Muscle of back (tissue), 3 donors: ENCODE measurements at regions not wholly inside any gene's neighbourhood (a gene's known extent, or its start where the extent isn't known, plus 50 kb on each side); places are given as distances from the start of the nearest gene placed in this dataset.
"Not testable (repeated sequence)": the region's sequence is repeated elsewhere in the genome, so short reads cannot be mapped to it uniquely, and the experiment has no call there.

ENCODE experiments used
- DNase-seq, 3 donors: peaks; one replicate each; pipeline versions ENCODE4 v3.0.0 to v3.0.0-alpha.2; 2013

DNA sequence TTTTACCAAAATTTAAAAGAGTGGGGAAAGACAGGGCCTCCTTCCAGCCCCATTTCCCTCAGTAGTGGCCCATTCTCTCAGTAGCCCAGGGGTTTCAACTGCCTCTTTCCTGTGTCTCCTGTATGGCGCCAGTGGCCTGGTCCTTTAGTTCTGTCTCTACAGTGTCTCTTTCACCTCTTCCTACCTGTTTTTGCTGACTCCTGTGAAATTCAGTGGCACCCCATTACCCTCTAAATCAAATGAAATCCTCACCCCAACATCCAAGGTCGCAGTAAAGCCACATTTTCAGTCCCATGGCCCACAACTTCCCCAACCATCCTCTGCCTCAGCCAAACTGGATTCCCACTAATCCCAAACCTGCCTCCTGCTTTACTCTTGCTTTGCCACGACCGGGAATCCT lies 200.7 kb downstream of the IPMK start:
- no peak for DNase-seq

DNA sequence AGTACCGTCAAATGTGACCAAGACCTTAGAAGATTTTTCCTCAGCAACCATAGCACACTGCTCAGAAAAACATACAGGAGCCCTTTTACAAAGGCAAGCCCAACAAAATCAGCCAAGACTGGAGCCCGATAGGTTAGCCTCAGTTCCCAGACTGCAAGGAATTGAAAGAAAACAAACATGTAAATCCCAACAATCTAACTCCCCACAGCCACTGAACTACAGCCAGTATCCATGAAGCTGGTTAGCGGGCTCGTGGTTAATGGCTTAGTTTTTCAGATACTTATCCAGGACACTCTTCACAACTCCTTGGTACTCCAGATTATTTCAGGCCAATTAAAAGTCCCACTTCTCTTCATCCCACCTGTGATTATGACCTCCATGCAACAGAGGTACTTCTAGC lies 201.6 kb downstream of the IPMK start:
- no peak for DNase-seq

DNA sequence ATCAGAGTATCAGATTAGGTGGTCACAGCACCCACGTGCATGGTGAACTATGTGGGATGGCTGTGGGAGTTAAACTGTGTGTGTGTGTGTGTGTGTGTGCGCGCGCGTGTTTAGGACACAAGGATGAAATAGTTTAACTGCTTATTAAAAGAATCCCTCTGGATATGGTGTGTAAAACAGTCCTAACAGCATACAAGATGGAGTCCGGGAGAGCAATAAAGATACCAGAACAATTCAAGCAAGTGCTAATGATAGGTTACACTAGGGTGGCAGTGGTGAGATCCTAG lies 202.2 kb downstream of the IPMK start:
- DNase-seq = no peak

DNA sequence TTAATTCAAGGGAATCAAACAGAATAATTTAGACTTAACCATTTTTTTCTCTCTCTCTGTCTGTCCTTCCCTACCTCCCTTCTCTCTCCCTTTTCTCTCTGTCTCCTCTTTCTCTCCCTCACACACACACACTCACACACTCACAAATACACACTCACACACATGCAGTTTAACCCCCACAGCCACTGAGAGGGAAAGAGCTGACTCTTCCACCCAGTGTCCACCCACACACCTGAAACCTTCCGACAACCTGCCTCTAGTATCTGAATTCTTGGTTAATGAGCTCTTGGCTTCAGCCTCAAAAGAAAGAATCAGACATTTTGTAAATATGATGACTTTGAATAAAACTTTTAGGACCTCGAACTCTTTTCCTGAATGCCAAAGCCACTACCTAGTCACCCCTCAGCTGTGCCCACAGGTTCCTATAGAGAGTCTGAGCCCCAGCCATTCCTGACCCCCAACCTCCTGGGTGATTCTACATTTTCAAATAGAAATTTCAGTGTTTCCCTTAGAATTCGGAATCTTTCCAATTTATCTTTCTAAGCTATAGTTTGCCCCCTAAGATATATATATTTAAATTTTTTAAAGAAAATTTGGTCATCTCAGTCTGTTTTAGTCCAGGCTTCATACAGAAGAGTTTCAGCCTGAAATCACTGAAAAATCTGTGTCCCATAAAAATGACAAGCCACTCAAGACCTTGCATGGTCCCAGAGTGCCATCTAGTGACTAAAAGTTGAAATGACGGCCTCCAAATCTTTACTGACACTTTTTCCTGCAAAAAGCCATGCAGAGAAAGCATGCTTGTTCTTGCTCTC lies 202.8 kb downstream of the IPMK start:
- peak; percentile 28 to 71 (median 31) for DNase-seq

DNA sequence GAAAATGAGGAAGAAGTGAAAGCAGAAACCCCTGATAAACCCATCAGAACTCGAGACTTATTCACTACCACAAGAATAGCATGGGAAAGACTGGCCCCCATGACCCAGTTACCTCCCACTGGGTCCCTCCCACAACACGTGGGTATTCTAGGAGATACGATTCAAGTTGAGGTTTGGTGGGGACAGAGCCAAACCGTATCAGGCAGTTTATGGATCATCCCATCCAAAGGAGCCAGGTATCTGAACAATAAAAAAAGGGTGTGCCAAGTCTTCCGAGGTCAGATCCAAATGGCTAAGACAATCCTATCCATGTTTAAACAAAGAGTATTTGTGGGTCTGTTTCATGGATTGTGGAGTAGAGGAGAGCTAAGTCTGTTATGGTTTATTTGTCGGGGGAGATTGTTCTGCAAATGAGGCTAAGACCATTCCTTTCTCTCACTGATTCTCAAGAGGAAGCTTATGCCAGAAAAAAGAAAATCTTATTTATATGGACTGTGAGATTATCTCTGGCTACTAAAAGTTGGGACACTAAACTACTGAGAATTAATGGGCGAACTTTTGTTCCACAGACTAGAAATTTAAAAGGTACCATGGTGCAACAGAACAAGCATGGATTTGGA lies 203.7 kb downstream of the IPMK start:
- DNase-seq = no peak

DNA sequence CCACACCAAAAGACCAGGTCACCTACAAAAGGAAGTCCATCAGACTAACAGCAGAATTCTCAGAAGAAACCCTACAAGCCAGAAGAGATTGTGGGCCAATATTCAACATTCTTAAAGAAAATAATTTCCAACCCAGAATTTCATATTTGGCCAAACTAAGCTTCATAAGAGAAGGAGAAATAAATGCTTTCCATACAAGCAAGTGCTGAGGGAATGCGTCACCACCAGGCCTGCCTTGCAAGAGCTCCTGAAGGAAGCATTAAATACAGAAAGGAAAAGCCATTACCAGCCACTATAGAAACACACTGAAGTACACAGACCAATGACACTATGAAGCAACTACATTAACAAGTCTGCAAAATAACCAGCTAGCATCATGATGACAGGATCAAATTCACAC lies 209.0 kb downstream of the IPMK start:
- not testable (repeated sequence) for DNase-seq

DNA sequence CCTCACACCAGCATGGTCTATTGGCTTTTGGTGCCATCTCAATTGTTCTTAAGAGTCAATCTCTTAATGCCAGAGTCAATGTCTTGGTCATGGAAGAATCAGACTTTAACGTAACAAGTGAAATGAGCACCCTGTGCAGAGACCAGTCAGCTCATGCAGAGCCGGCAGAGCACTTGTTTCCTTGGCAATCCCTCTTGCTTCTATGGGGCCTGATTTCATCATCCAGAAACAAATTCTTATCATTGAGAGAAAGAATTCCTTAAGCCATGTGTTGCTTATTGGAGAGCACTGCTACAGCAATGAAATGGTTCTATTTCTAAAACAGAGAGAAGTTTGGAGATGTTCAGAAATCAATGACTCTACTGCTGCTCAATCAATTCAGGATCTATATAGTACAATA lies 212.8 kb downstream of the IPMK start:
- DNase-seq = no peak

DNA sequence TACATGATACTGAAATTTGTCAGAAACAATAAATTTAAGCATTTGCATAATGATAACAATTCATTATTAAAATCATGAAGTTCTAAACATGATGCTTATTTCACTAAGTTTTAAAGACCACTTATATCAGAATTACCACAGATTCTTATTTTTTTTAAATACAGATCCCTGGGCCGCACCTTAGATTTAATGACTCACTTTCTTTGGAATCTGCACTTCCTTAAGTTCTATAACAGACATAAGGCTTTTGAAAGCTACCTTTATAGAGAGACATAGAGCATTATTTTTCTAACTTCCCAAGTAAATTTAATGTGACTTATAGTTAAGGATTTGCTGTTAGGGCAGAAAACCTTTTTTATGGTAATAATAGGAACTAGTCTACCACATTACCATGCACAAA lies 214.9 kb downstream of the IPMK start:
- no peak for DNase-seq

DNA sequence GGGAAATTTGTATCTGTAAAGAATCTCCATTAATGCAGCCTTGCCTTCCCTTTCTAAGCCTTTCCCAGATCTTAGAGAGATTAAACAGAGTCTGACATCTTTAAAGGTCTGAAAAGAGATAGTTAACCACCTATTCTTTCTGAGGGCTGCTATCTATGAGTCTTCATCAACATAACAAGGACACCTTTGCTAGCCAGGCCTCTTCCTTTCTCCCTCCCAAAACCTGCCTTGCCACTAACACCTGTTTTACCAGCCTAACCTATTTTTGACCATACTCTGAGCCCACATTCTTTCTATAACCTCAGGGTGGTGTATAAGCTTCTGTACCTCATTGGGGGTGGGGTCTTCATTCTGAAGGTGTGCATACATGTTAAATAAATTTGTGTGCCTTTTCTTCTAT lies 217.1 kb downstream of the IPMK start:
- DNase-seq = no peak

DNA sequence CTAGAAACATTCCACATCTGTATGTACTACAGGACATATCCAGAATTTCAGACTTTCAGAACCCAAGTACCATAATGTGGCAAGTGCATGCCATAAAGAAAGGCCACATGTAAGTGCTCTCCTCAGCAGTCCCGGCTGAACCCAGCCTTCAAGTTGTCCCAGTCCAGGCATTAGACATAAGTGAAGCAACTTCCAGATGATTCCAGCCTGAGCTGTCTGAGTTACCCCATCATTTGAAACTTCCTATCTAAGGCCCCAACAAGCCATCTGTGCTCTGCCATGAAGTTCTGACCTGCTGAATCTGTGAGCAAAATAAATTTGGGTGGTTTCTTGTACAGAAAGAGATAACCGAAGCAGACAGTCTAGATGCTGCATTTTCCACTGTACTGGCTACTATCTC lies 218.8 kb downstream of the IPMK start:
- no peak for DNase-seq

DNA sequence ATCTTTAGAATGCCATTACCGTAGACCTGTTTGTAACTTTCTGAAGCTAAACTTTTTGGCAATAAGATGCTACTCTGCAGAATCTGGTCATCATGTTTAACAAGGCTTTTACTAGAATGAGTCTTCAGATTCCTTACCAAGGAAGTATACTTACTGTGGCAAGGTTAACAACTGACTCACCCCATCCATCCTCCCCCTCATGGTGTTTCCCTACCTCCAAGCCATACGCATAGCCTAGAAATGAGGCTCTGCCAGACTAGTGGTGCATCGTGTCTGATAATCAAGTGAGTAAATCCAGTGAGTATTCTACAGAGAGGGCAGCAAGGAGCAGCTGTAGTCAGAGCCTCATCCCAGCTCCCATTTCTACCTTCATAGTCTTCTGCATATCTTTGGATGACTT lies 223.6 kb downstream of the IPMK start:
- peak in 1 of 3 donors; percentile 63 for DNase-seq

DNA sequence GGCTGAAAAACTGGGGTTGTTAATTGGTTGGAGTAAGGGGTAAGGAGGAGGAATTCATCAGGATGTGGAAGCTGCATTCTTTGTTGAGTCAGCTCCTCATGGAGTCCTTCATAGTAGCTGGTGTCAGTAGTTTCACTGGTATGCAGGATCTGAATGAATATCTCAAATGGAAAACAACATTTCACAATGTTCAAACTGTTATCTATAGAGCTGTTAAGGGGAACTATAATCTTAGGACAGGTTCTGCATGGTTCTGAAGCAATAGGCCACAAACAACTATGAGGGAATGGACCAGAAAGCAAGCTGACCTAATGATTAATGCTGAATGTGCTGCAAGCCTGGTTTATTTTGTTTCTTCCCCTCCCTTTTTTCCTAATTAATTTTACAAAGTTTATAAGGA lies 225.8 kb downstream of the IPMK start:
- no peak for DNase-seq

DNA sequence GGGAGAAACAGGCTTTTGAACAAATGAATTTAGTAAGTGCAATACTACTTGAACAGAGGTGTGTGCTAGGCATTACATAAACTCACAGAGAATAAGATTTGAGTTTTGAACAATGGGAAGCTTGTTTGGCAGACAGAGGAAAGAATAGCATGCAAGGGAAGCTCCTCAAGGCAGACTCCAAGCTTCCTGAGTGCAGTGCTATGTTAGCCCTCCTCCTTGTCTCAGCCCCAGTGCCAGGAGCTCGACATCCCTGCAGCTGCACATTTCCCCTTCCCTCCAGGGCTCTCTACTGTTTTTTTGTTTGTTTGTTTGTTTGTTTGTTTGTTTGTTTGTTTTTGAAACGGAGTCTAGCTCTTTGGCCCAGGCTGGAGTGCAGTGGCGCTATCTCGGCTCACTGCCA lies 237.5 kb downstream of the IPMK start:
- DNase-seq = no peak

DNA sequence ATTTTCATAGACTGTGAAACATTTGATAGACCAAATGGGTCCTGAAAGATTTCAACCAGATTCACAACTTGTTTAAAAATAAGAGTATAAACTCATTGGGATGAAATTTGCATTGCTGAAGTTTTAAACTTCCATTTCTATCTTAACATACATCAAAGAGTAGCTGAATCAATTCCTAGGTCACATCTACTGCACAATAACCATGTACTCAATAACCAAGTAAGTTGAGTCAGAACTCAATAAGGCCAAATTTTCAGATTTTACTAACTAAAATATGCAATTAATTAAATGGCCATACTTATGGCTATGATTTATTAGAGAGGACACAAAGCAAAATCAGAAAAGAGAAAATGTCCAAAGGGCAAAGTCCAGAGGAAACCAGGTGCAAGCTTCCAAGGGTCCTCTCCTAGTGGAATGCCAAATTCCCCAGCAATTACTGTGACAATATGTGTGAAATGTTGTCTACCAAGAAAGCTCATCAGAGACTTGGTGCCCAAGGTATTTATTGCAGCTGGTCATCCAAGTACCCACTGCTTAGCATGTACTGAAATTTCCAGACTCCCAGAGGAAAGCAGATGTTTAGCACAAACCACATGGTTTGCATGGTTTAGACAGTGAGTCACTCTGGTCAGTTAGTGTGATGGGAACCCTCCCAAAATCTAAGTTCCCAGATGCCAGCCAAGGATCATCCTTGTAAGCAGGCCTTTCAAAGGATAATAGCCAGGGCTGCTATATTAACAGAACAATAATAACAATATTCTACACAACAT lies 238.9 kb downstream of the IPMK start:
- peak in 2 of 3 donors; percentile 36 to 40 for DNase-seq

DNA sequence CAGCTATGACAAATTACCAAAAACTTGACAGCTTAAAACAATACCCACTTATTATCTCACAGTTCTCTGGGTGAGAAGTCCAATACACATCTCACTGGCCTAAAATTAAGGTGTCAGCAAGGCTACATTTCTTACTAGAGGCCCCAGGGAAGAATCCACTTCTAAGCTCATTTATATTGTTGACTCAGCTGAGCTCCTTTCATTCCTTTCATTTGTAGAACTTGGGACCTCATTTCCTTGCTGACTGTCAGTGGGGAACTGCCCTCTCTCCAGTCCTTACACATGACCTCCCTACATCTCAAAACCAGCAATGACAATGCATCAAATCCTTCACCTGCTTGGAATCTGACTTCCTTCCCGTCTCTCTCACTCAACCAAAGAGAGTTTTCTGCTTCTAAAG lies 240.3 kb downstream of the IPMK start:
- DNase-seq = no peak

DNA sequence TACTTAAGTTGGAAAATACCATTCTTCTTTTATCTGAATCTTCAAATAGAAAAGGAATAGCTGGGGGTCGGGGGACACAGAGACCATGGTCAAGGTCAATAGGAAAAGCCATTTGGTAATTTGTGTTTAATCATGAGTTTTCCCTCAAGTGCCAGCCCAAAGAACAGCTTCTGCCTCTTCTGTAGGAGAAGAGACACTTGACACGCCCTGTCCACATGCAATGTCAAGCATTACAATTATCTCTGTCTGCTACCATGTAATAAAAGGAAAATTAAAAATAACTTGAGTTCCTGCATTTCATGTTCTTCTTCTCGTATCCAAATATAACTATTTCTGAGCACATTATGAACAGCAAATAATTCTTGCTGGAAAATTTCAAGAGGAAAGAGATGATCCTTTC lies 241.7 kb downstream of the IPMK start:
- DNase-seq = no peak

DNA sequence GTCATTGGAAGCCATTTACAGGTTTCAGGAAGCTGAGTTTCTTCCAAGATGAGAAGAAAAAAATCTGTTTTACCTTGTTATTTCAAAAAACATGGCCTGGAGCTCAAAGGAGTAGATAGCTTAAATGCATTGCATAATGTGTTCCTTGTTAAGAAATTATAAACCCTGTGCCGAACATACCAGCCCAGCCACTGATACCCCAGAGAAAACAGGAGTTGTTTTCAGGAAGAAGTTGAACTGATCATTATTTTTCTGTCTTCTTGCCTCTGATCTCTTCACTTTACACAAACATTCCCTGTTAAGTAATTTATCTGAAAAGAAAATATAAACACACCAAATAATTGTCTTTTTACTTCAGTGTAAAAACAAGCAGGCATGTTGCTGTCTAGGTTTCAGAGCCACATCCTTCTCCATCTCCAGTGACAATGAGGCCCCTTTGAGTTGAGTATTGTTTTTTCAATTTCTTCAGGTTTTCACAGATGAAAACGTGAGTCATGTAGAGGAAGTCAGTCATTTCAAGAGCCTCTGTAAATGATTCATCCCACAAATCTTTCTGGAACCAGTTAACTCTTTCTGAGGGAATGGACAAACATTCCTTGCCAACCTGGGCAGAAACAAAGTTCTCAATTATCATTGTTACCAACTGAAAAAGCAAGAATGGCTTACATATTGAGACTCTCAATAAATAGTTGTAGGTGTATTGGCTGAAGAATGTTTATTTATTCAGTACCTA lies 244.2 kb downstream of the IPMK start:
- peak in 1 of 3 donors; percentile 76 for DNase-seq

DNA sequence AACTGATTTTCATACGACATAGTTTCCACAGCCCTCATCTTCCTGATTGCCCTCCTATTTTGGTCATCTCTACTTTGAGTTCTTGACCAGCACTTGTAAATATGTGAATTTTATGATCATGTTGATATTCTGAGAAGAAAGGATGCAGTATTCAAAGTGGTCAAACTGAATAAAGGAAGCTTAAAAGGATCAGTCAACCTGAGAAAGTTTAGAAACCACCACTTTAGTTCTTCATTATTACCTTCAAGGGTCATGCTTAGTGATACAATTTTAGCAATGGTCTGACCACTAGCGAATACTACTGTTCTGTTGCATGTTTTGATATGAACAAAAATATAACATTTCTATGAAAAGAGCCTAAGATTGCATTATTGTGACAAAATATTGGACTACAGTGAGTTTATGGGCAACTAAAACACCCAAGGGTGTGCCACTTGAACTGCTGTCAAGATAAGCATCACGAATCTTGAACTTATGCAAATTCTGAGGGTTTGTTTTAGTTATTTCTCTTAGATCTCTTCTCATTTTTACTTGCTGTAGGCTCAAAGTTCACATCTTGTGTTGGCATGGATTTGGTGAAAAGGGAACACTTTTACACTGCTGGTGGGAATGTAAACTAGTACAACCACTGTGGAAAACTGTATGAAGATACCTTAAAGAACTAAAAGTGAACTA lies 247.7 kb downstream of the IPMK start:
- DNase-seq = no peak

DNA sequence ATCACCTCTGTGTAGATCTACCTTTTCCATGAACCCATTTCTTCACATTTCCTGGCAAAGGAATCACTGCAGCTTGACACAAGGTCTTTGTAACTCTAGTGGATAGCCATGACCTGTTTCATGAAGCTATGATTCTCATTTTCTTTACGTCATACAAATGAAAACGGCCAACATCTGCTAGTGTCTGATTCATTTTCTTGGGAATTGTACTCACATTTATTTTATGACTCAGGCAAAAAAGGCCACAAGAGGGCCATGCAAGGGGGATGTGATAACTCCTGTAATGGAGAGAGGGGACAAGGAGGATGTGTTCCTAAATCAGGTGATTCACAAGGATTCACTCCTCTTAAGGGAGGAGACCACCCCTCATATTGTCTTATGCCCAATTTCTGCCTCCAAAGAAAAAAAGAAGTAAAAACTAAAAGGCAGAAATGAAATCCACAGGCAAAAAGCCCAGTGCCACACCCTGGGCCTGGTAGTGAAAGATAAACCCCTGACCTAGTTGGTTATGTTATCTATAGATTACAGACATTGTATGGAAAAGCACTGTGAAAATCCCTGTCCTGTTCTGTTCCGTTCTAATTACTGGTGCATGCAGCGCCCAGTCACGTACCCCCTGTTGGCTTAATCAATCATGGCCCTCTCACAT lies 249.9 kb downstream of the IPMK start:
- peak in 2 of 3 donors; percentile 34 to 79 for DNase-seq

DNA sequence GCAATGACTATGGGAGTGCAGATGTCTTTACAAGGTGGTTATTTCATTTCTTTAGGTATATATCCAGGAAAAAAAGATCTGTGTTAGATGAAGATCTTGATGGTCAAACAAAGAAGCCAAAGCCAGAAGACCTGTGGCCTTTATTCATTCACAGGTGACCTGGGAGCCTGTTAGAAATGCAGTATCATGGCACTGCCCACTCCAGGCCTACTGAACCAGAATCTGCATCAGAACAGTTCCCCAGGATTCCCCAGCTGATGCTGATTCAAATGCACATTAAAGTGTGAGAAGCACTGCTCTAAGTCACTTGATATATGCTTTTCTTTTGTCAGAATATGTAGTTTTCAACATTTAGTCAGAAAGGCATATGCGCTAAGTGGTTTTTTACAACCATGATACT lies 251.1 kb downstream of the IPMK start:
- no peak for DNase-seq

DNA sequence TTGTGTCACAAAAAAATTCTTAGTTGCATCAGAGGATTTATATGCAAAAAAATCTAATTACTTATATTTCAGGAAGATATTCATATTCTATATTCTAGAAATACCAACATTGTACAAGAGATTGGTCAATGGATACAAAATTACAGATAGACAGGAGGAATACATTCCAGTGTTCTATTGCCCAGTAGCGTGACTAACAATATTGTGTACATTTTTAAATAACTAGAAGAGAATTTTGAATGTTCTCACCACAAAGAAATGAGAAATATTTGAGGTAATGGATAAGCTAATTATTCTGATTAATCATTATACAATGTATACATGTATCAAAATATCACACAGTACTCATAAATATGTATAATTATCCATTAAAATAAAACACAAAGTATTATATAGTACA lies 253.3 kb downstream of the IPMK start:
- no peak for DNase-seq
